HEK293 (cell line): ENCODE measurements at regions not wholly inside any gene's neighbourhood (a gene's known extent, or its start where the extent isn't known, plus 50 kb on each side); places are given as distances from the start of the nearest gene placed in this dataset.

Source experiments
- CTCF ChIA-PET: fragments of 350-600 bp; formaldehyde crosslinking; extraction: SDS; loops from one replicate; lab custom pipeline; 2021; ENCODE audit warnings: antibody characterized with exemption; lab: Yijun Ruan, JAX
- POLR2A ChIA-PET: fragments of 300-600 bp; formaldehyde crosslinking; extraction: SDS; loops from one replicate; lab custom pipeline; 2020; ENCODE audit warnings: antibody characterized with exemption, inconsistent platforms; lab: Yijun Ruan, JAX
- H3K27ac ChIP-seq: fragments of 200-500 bp; sonication (Bioruptor generic); 2 replicates; pipeline ENCODE4 v1.5.1; 2014; ENCODE audit warnings: low read depth, low read length, control low read depth, inconsistent platforms; ENCODE audit errors: extremely low read depth
- H3K36me3 ChIP-seq, 2 experiments: fragments of 200-500 bp in 1 of 2; sonication (Bioruptor generic) in 1 of 2; 1 replicate in 1 of 2; 2 replicates in 1 of 2; pipeline ENCODE4 v1.5.1; 2014 to 2017; ENCODE audit warnings: inconsistent platforms in 2 of 2, low read length in 2 of 2; ENCODE audit not compliant: control insufficient read depth in 2 of 2, insufficient read depth in 1 of 2
- H3K4me1 ChIP-seq: fragments of 200-500 bp; sonication (Bioruptor generic); 2 replicates; pipeline ENCODE4 v1.5.1; 2014; ENCODE audit warnings: mild to moderate bottlenecking, low read length, inconsistent platforms; ENCODE audit not compliant: control insufficient read depth, insufficient read depth
- H3K4me3 ChIP-seq: 2 replicates; pipeline ENCODE4 v1.5.1; 2011; ENCODE audit warnings: low read depth, mild to moderate bottlenecking, control low read depth, low read length, moderate library complexity
- H3K9me3 ChIP-seq: fragments of 200-500 bp; sonication (Bioruptor generic); 2 replicates; pipeline ENCODE4 v1.5.1; 2014; ENCODE audit warnings: low read depth, low read length, inconsistent platforms; ENCODE audit not compliant: control insufficient read depth, insufficient read depth
- KLF16 ChIP-seq: fragments of 450-650 bp; formaldehyde crosslinking; IDR thresholded peaks from 2 replicates; pipeline ENCODE4 v1.5.1; 2017; ENCODE audit warnings: missing biosample characterization, missing genetic modification characterization
- SCRT2 ChIP-seq: fragments of 450-650 bp; formaldehyde crosslinking; IDR thresholded peaks from 2 replicates; pipeline ENCODE4 v1.5.1; 2016; ENCODE audit warnings: missing biosample characterization, missing genetic modification characterization
- SP2 ChIP-seq: fragments of 450-650 bp; formaldehyde crosslinking; IDR thresholded peaks from 2 replicates; pipeline ENCODE4 v1.5.1; 2016; ENCODE audit warnings: missing biosample characterization, missing genetic modification characterization
- ZBTB49 ChIP-seq: fragments of 450-650 bp; formaldehyde crosslinking; IDR thresholded peaks from 2 replicates; pipeline ENCODE4 v1.5.1; 2016; ENCODE audit warnings: missing biosample characterization, missing genetic modification characterization, low read depth
- ZBTB6 ChIP-seq: fragments of 450-650 bp; formaldehyde crosslinking; IDR thresholded peaks from 2 replicates; pipeline ENCODE4 v1.5.1; 2017; ENCODE audit warnings: missing biosample characterization, missing genetic modification characterization
- ZBTB7A ChIP-seq: fragments of 450-650 bp; formaldehyde crosslinking; IDR thresholded peaks from 2 replicates; pipeline ENCODE4 v1.5.1; 2016; ENCODE audit warnings: low read depth, missing biosample characterization, missing genetic modification characterization
- ZFP41 ChIP-seq: fragments of 450-650 bp; formaldehyde crosslinking; IDR thresholded peaks from 2 replicates; pipeline ENCODE4 v1.5.1; 2016; ENCODE audit warnings: missing biosample characterization, missing genetic modification characterization, borderline replicate concordance
- ZNF133 ChIP-seq: fragments of 450-650 bp; formaldehyde crosslinking; IDR thresholded peaks from 2 replicates; pipeline ENCODE4 v1.5.1; 2016; ENCODE audit warnings: missing biosample characterization, missing genetic modification characterization
- ZNF140 ChIP-seq: fragments of 450-650 bp; formaldehyde crosslinking; IDR thresholded peaks from 2 replicates; pipeline ENCODE4 v1.5.1; 2016; ENCODE audit warnings: missing biosample characterization, missing genetic modification characterization
- ZNF174 ChIP-seq: fragments of 450-650 bp; formaldehyde crosslinking; IDR thresholded peaks from 2 replicates; pipeline ENCODE4 v1.5.0; 2017; ENCODE audit warnings: missing biosample characterization, mild to moderate bottlenecking, missing genetic modification characterization
- ZNF223 ChIP-seq: fragments of 450-650 bp; formaldehyde crosslinking; IDR thresholded peaks from 2 replicates; pipeline ENCODE4 v1.5.1; 2016; ENCODE audit warnings: missing biosample characterization, missing genetic modification characterization
- ZNF24 ChIP-seq: fragments of 450-650 bp; formaldehyde crosslinking; IDR thresholded peaks from 2 replicates; pipeline ENCODE4 v1.5.1; 2016; ENCODE audit warnings: missing biosample characterization, missing genetic modification characterization
- ZNF292 ChIP-seq: fragments of 450-650 bp; formaldehyde crosslinking; IDR thresholded peaks from 2 replicates; pipeline ENCODE4 v1.5.1; 2016; ENCODE audit warnings: low read depth, missing biosample characterization, missing genetic modification characterization, borderline replicate concordance
- ZNF324 ChIP-seq: fragments of 450-650 bp; formaldehyde crosslinking; IDR thresholded peaks from 2 replicates; pipeline ENCODE4 v1.5.1; 2016; ENCODE audit warnings: missing biosample characterization, missing genetic modification characterization
- ZNF362 ChIP-seq: fragments of 450-650 bp; formaldehyde crosslinking; IDR thresholded peaks from 2 replicates; pipeline ENCODE4 v1.5.1; 2016; ENCODE audit warnings: missing biosample characterization, missing genetic modification characterization
- ZNF391 ChIP-seq: fragments of 450-650 bp; formaldehyde crosslinking; IDR thresholded peaks from 2 replicates; pipeline ENCODE4 v1.5.1; 2016; ENCODE audit warnings: low read depth, missing biosample characterization, missing genetic modification characterization, borderline replicate concordance
- ZNF544 ChIP-seq: fragments of 450-650 bp; formaldehyde crosslinking; IDR thresholded peaks from 2 replicates; pipeline ENCODE4 v1.5.0; 2017; ENCODE audit warnings: missing biosample characterization, missing genetic modification characterization
- ZNF560 ChIP-seq: fragments of 450-650 bp; formaldehyde crosslinking; IDR thresholded peaks from 2 replicates; pipeline ENCODE4 v1.5.1; 2017; ENCODE audit warnings: missing biosample characterization, missing genetic modification characterization, borderline replicate concordance
- ZNF585B ChIP-seq: fragments of 450-650 bp; formaldehyde crosslinking; IDR thresholded peaks from 2 replicates; pipeline ENCODE4 v1.5.1; 2016; ENCODE audit warnings: missing biosample characterization, missing genetic modification characterization
- ZNF664 ChIP-seq: fragments of 450-650 bp; formaldehyde crosslinking; IDR thresholded peaks from 2 replicates; pipeline ENCODE4 v1.5.1; 2016; ENCODE audit warnings: missing biosample characterization, missing genetic modification characterization
- ZNF670 ChIP-seq: fragments of 450-650 bp; formaldehyde crosslinking; IDR thresholded peaks from 2 replicates; pipeline ENCODE4 v1.5.1; 2016; ENCODE audit warnings: missing biosample characterization, missing genetic modification characterization, low read depth
- ZNF776 ChIP-seq: fragments of 450-650 bp; formaldehyde crosslinking; IDR thresholded peaks from 2 replicates; pipeline ENCODE4 v1.5.0; 2017; ENCODE audit warnings: missing biosample characterization, missing genetic modification characterization, borderline replicate concordance
- ZXDB ChIP-seq: fragments of 450-650 bp; formaldehyde crosslinking; IDR thresholded peaks from 2 replicates; pipeline ENCODE4 v1.5.1; 2016; ENCODE audit warnings: missing biosample characterization, missing genetic modification characterization

- TF ChIP-seq ZBTB49 (tag by site-specific recombination) (no peak), ZNF585B (no peak), ZNF776 (tag by site-specific recombination) (no peak), ZNF292 (tag by site-specific recombination) (no peak), ZNF174 (no peak)
Measured at GRCh38 chr1:68826836-68827235, 330.0 kb upstream of the DEPDC1 start (continued).

- Histone ChIP-seq H3K27ac (no peak overlapping the region), H3K4me1 (no peaks in the 10 kb centered on the region)
- TF ChIP-seq ZBTB6 (tag by site-specific recombination) (no peak), ZNF670 (tag by site-specific recombination) (no peak), ZNF362 (tag by site-specific recombination) (no peak), ZNF391 (no peak), SCRT2 (tag by site-specific recombination) (no peak), ZNF133 (tag by site-specific recombination) (no peak), ZNF24 (tag by site-specific recombination) (no peak), ZNF324 (tag by site-specific recombination) (no peak), ZFP41 (no peak), ZXDB (no peak), ZBTB7A (tag by site-specific recombination) (no peak), SP2 (tag by site-specific recombination) (no peak), KLF16 (tag by site-specific recombination) (no peak), ZNF560 (no peak), ZNF140 (tag by site-specific recombination) (no peak), ZBTB49 (tag by site-specific recombination) (no peak), ZNF664 (tag by site-specific recombination) (no peak), ZNF223 (tag by site-specific recombination) (no peak), ZNF544 (tag by site-specific recombination) (no peak)
- TF ChIP-seq, all 188 proteins: peak for 0
- ChIA-PET POLR2A (no interaction called here), CTCF (interaction anchor here (0.6 kb wide), 1 partner anchor 120 kb away, joined by 3 read pairs; no protein-coding TSS in a partner anchor)
- H3K4me3 ChIP-seq: no peak overlapping the region
- H3K36me3 ChIP-seq: no peaks in the 10 kb centered on the region
- no peaks in the 10 kb centered on the region; the same call in 1 of the 2 replicates for H3K9me3 ChIP-seq
Measured at GRCh38 chr1:68827261-68827660, 330.4 kb upstream of the DEPDC1 start.
